PFSK-1 (cell line): ENCODE measurements at regions not wholly inside any gene's neighbourhood (a gene's known extent, or its start where the extent isn't known, plus 50 kb on each side); places are given as distances from the start of the nearest gene placed in this dataset.

Experiments used
- POLR2AphosphoS5 ChIP-seq: IDR thresholded peaks from 2 replicates; pipeline ENCODE4 v1.6.1; 2012; ENCODE audit warnings: low read depth, mild to moderate bottlenecking, control low read depth, low read length, moderate library complexity
- REST ChIP-seq, 2 experiments: IDR thresholded peaks; 2 replicates each; pipeline versions ENCODE4 v1.6.1 to v1.8.0; 2011 to 2012; ENCODE audit warnings: low read depth in 2 of 2, low read length in 2 of 2, control low read depth in 1 of 2, inconsistent platforms in 1 of 2, mild to moderate bottlenecking in 1 of 2, moderate library complexity in 1 of 2; ENCODE audit not compliant: insufficient read depth in 1 of 2
- SIN3A ChIP-seq: IDR thresholded peaks from 2 replicates; pipeline ENCODE4 v1.6.1; 2012; ENCODE audit warnings: mild to moderate bottlenecking, low read length, moderate library complexity, borderline replicate concordance; ENCODE audit not compliant: insufficient read depth
- TAF1 ChIP-seq: IDR thresholded peaks from 2 replicates; pipeline ENCODE4 v1.6.1; 2012; ENCODE audit warnings: low read length, control low read depth, borderline replicate concordance; ENCODE audit not compliant: insufficient read depth

GRCh38 chr12:125372085-125372484 is 306.9 kb downstream of the AACS start:
- no peak for TF ChIP-seq TAF1
- no peak for TF ChIP-seq POLR2AphosphoS5
- TF ChIP-seq SIN3A: no peak
- no peak for TF ChIP-seq REST (IDR thresholded peaks at IDR 0.05; ENCODE audit: insufficient read depth in 1 of 2, low read depth in 2 of 2, low read length in 2 of 2)
